ENCODE measurements at regions not wholly inside any gene's neighbourhood (a gene's known extent, or its start where the extent isn't known, plus 50 kb on each side); places are given as distances from the start of the nearest gene placed in this dataset.

DNA sequence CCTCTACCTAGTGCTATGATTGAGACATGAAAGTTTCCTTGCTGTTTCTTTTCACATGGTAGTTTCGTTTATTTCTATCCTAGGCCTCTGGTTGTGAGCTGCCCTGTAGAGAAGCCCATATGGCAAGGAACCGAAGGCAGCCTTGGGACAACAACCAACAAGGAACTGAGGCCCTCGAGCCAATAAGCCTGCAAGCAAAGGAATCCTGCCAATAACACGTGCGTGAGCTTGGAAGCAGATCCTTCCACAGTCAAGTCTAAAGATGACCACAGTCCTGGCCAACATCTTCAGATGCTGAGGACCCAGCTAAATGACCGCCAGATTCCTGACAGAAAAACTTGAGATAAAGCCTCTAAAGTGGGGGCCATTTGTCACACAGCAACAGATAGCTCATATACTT, 100.4 kb upstream of the FAM9B start:
- ATAC-seq (no peak), DNase-seq (no peak)
- H3K4me3 ChIP-seq, result no peak overlapping the region
- intact Hi-C loops (cut with DNase I), result no loop called here
- H3K4me1 ChIP-seq, result no peaks in the 10 kb centered on the region
- no peak overlapping the region for H3K27ac ChIP-seq
- no peaks in the 10 kb centered on the region for H3K9me3 ChIP-seq
- no peaks in the 10 kb centered on the region for H3K27me3 ChIP-seq
- TF ChIP-seq, protein P1, sequence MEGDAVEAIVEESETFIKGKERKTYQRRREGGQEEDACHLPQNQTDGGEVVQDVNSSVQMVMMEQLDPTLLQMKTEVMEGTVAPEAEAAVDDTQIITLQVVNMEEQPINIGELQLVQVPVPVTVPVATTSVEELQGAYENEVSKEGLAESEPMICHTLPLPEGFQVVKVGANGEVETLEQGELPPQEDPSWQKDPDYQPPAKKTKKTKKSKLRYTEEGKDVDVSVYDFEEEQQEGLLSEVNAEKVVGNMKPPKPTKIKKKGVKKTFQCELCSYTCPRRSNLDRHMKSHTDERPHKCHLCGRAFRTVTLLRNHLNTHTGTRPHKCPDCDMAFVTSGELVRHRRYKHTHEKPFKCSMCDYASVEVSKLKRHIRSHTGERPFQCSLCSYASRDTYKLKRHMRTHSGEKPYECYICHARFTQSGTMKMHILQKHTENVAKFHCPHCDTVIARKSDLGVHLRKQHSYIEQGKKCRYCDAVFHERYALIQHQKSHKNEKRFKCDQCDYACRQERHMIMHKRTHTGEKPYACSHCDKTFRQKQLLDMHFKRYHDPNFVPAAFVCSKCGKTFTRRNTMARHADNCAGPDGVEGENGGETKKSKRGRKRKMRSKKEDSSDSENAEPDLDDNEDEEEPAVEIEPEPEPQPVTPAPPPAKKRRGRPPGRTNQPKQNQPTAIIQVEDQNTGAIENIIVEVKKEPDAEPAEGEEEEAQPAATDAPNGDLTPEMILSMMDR (IDR thresholded peaks at IDR 0.05), result no peak
- no peaks in the 10 kb centered on the region for H3K36me3 ChIP-seq

DNA sequence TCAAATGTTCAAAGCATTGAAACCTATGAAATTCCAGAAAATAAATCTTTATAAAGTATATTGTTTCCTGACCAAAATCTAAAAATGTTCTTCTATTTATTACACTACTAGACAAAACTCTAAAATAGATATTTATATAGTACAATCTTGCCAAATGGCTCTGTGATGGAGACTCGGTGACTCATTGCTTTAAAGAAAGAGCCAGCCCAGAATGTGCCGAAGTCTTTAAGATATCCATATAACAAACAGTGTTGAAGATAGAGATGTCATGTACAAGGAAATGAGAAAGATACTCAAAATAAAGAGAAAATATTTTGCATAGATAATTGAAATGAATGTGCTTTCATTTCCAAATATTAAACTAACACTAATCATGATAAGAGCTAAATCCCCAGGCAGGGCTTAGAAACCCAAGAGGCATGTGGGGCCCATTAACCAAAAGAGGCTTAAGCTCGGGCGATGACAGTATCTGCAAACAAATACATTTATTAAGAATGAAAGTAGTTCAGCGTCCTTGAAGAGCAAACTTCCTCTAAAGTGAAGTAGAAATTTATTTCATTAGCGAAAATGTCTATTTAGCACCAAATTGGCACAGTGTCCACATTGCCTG, 102.1 kb upstream of the FAM9B start:
- H3K36me3 ChIP-seq, result no peaks in the 10 kb centered on the region
- no peak overlapping the region for H3K4me3 ChIP-seq
- no peak for DNase-seq
- TF ChIP-seq, protein P1 (IDR thresholded peaks at IDR 0.05), result no peak
- H3K4me1 ChIP-seq, result no peaks in the 10 kb centered on the region
- H3K9me3 ChIP-seq, result no peaks in the 10 kb centered on the region
- no peak overlapping the region for H3K27ac ChIP-seq
- no peaks in the 10 kb centered on the region for H3K27me3 ChIP-seq
- no peak for ATAC-seq
- intact Hi-C loops (cut with DNase I), result no loop called here

DNA sequence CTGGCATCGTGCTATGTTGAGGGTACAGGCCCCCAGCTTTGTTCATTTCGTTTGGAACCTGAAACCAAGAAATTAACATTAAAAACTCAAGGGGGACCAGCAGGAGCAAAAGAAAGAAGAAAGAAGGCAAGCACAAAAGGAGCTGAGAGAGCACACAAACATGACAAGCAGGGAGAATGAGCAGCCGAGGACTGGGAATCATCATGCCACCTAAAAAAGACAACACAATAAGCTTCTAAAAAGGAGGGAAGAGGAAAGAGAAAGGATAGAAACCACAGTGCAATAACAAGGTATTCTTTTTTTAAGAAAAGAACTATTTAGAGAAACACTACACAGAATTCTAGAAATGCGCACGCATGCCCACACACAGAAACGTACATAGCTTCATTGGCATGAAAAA, 103.2 kb upstream of the FAM9B start:
- TF ChIP-seq, protein P1 (IDR thresholded peaks at IDR 0.05), result no peak
- no peak for DNase-seq
- Histone ChIP-seq H3K27me3 (no peaks in the 10 kb centered on the region), H3K4me1 (no peaks in the 10 kb centered on the region), H3K36me3 (no peaks in the 10 kb centered on the region), H3K9me3 (no peaks in the 10 kb centered on the region), H3K4me3 (no peak overlapping the region), H3K27ac (no peak overlapping the region)
- intact Hi-C loops (cut with DNase I), result no loop called here
- ATAC-seq, result no peak

DNA sequence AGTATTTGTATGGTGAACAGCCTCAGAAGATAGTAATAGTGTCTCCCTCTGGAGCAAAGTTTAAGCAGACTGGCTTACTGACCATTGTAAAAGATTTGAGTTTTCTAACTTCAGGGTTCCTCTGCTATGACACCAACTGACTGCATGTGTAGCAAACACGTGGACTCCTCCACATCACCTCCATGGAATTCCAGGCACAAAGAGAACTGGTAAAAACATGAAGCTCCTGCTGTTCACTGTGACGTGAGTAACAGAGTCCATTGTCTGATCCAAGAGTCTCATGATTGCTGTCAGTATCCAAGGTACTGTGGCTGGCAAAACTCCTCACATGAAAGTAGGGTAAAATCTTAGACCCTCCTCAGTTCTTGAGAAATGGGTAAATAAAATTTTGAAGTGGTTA, 107.6 kb upstream of the FAM9B start:
- no peaks in the 10 kb centered on the region for H3K9me3 ChIP-seq
- intact Hi-C loops (cut with DNase I), result no loop called here
- no peaks in the 10 kb centered on the region for H3K27me3 ChIP-seq
- ATAC-seq (no peak), DNase-seq (no peak)
- TF ChIP-seq, protein P1 (IDR thresholded peaks at IDR 0.05), result no peak
- H3K27ac ChIP-seq, result no peak overlapping the region
- no peak overlapping the region for H3K4me3 ChIP-seq
- H3K4me1 ChIP-seq, result no peaks in the 10 kb centered on the region
- no peaks in the 10 kb centered on the region for H3K36me3 ChIP-seq

DNA sequence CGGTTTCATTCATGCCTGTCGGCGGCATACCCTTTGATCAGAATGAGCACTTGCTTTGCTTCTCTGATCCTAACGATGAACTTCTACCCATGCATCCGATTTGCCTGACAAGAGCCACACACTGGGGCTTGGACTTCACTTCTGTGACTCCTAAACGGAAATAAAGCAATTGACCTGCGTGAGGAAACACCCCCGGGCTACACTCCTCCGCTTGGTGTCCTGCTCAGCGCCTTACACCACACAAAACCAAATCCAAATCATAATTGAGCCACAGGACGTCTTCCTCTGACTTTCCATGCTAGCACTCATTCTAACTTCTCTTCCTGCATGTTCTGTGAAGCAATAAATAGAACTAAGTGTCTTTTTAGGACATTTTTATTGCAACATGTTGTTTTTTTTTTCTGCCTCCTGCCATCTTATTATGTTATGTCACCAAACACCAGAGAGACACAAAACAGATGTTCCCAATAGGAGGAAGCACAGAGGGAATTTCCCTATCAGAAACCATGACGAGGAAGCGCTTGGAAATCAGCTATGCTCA, 110.8 kb upstream of the FAM9B start:
- no peak overlapping the region for H3K4me3 ChIP-seq
- TF ChIP-seq, protein P1 (IDR thresholded peaks at IDR 0.05), result no peak
- H3K27me3 ChIP-seq, result no peaks in the 10 kb centered on the region
- no peak for DNase-seq
- no peaks in the 10 kb centered on the region for H3K9me3 ChIP-seq
- H3K36me3 ChIP-seq, result no peaks in the 10 kb centered on the region
- ATAC-seq, result no peak
- no peaks in the 10 kb centered on the region for H3K4me1 ChIP-seq
- intact Hi-C loops (cut with DNase I), result no loop called here
- no peak overlapping the region for H3K27ac ChIP-seq
